Right renal cortex interstitium (tissue), 3 donors: ENCODE measurements at regions not wholly inside any gene's neighbourhood (a gene's known extent, or its start where the extent isn't known, plus 50 kb on each side); places are given as distances from the start of the nearest gene placed in this dataset.
"Not testable (repeated sequence)": the region's sequence is repeated elsewhere in the genome, so short reads cannot be mapped to it uniquely, and the experiment has no call there.

Experiments
- DNase-seq, 3 donors: peaks; one replicate each; pipeline ENCODE4 v3.0.0-alpha.2; 2013; ENCODE audit warnings: low read depth in 3 of 3, low spot score in 2 of 3

GRCh38 chr12:33194389-33194788, 245.2 kb downstream of the SYT10 start:
- DNase-seq, result not testable (repeated sequence)

- DNase-seq, result no peak
Observed at GRCh38 chr12:33192226-33192625, 247.4 kb downstream of the SYT10 start.

- no peak for DNase-seq
Observed at GRCh38 chr12:33187409-33187808, 252.2 kb downstream of the SYT10 start.

- DNase-seq, result no peak
Observed at GRCh38 chr12:33184161-33184560, 255.5 kb downstream of the SYT10 start.

GRCh38 chr12:33182485-33182884, 257.1 kb downstream of the SYT10 start:
- DNase-seq, result no peak

GRCh38 chr12:33180918-33181317, 258.7 kb downstream of the SYT10 start:
- DNase-seq, result no peak

- not testable (repeated sequence) for DNase-seq
Observed at GRCh38 chr12:33166260-33166659, 269.7 kb upstream of the PKP2 start.

GRCh38 chr12:33156042-33156441, 259.5 kb upstream of the PKP2 start:
- no peak for DNase-seq

- DNase-seq, result not testable (repeated sequence)
Observed at GRCh38 chr12:33147292-33147691, 250.7 kb upstream of the PKP2 start.

- DNase-seq, result no peak
Observed at GRCh38 chr12:33129500-33129899, 232.9 kb upstream of the PKP2 start.

GRCh38 chr12:33125755-33126154, 229.2 kb upstream of the PKP2 start:
- DNase-seq, result no peak

GRCh38 chr12:33116284-33116683, 219.7 kb upstream of the PKP2 start:
- DNase-seq, result no peak

- no peak for DNase-seq
Observed at GRCh38 chr12:33115716-33116115, 219.1 kb upstream of the PKP2 start.

GRCh38 chr12:33111850-33112249, 215.3 kb upstream of the PKP2 start:
- no peak for DNase-seq

GRCh38 chr12:33107827-33108226, 211.2 kb upstream of the PKP2 start:
- DNase-seq, result not testable (repeated sequence)

GRCh38 chr12:33093534-33093933, 197.0 kb upstream of the PKP2 start:
- DNase-seq, result no peak

- not testable (repeated sequence) for DNase-seq
Observed at GRCh38 chr12:33087876-33088275, 191.3 kb upstream of the PKP2 start.

GRCh38 chr12:33076401-33076800, 179.8 kb upstream of the PKP2 start:
- not testable (repeated sequence) for DNase-seq

GRCh38 chr12:33075130-33075766, 178.7 kb upstream of the PKP2 start:
- not testable (repeated sequence) for DNase-seq

GRCh38 chr12:33061844-33062243, 165.3 kb upstream of the PKP2 start:
- DNase-seq, result no peak

- DNase-seq, result no peak
Observed at GRCh38 chr12:33054371-33054770, 157.8 kb upstream of the PKP2 start.

GRCh38 chr12:33052141-33053051, 155.8 kb upstream of the PKP2 start:
- DNase-seq, result no peak
